RPMI7951 (cell line): ENCODE measurements at regions not wholly inside any gene's neighbourhood (a gene's known extent, or its start where the extent isn't known, plus 50 kb on each side); places are given as distances from the start of the nearest gene placed in this dataset.

Experiments used
- DNase-seq: peaks from one replicate; pipeline ENCODE4 v3.0.0-alpha.2; 2012; ENCODE audit warnings: low read depth

- no peak for DNase-seq
Observed at GRCh38 chr4:32564626-32565025, 1844.5 kb downstream of the PCDH7 start.

GRCh38 chr4:32569861-32570260, 1849.7 kb downstream of the PCDH7 start:
- no peak for DNase-seq

- DNase-seq = no peak
Observed at GRCh38 chr4:32572366-32572765, 1852.2 kb downstream of the PCDH7 start.

- DNase-seq = no peak
Observed at GRCh38 chr4:32574803-32575202, 1854.6 kb downstream of the PCDH7 start.

GRCh38 chr4:32589097-32589496, 1868.9 kb downstream of the PCDH7 start:
- DNase-seq = no peak

GRCh38 chr4:32589853-32590252, 1869.7 kb downstream of the PCDH7 start:
- DNase-seq = no peak

- no peak for DNase-seq
Observed at GRCh38 chr4:32597354-32597753, 1877.2 kb downstream of the PCDH7 start.

- DNase-seq = no peak
Observed at GRCh38 chr4:32601848-32602247, 1881.7 kb downstream of the PCDH7 start.

- DNase-seq = no peak
Observed at GRCh38 chr4:32607978-32608377, 1887.8 kb downstream of the PCDH7 start.

- DNase-seq = no peak
Observed at GRCh38 chr4:32624943-32625603, 1904.9 kb downstream of the PCDH7 start.

GRCh38 chr4:32625687-32626337, 1905.6 kb downstream of the PCDH7 start:
- DNase-seq = no peak

GRCh38 chr4:32631831-32632230, 1911.7 kb downstream of the PCDH7 start:
- DNase-seq = no peak

- DNase-seq = no peak
Observed at GRCh38 chr4:32633421-32633820, 1913.3 kb downstream of the PCDH7 start.

GRCh38 chr4:32645653-32646052, 1925.5 kb downstream of the PCDH7 start:
- DNase-seq = no peak

- DNase-seq = no peak
Observed at GRCh38 chr4:32658019-32658418, 1937.8 kb downstream of the PCDH7 start.

GRCh38 chr4:32661229-32661628, 1941.1 kb downstream of the PCDH7 start:
- DNase-seq = no peak

GRCh38 chr4:32662803-32663202, 1942.6 kb downstream of the PCDH7 start:
- DNase-seq = no peak

GRCh38 chr4:32672359-32672758, 1952.2 kb downstream of the PCDH7 start:
- no peak for DNase-seq

GRCh38 chr4:32680946-32681345, 1960.8 kb downstream of the PCDH7 start:
- DNase-seq = no peak

GRCh38 chr4:32684160-32684559, 1964.0 kb downstream of the PCDH7 start:
- DNase-seq = no peak

- no peak for DNase-seq
Observed at GRCh38 chr4:32686123-32686522, 1966.0 kb downstream of the PCDH7 start.

GRCh38 chr4:32689518-32689917, 1969.3 kb downstream of the PCDH7 start:
- no peak for DNase-seq

- no peak for DNase-seq
Observed at GRCh38 chr4:32697281-32697814, 1977.2 kb downstream of the PCDH7 start.
